ENCODE measurements at regions not wholly inside any gene's neighbourhood (a gene's known extent, or its start where the extent isn't known, plus 50 kb on each side); places are given as distances from the start of the nearest gene placed in this dataset.

DNA sequence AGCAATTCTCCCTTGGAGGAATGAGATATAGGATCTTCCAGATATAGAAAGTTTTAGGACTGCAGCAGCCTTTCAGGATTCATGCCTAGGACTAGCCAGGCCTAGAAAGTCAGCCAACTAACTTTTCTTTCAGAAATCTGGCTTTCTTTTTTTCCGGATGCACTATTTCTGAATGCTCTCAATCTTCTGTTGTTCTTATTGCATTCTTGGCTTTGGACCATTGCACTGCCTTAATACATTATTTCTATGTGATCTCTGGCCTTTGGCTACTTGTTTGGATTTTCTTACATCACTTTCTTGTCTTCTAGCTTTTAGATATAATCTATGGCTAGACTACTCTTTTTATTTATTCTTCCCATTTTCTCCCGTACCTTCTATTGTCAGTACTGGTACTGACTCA lies 813.1 kb upstream of the HTR2C start:
- TF ChIP-seq, protein P1, sequence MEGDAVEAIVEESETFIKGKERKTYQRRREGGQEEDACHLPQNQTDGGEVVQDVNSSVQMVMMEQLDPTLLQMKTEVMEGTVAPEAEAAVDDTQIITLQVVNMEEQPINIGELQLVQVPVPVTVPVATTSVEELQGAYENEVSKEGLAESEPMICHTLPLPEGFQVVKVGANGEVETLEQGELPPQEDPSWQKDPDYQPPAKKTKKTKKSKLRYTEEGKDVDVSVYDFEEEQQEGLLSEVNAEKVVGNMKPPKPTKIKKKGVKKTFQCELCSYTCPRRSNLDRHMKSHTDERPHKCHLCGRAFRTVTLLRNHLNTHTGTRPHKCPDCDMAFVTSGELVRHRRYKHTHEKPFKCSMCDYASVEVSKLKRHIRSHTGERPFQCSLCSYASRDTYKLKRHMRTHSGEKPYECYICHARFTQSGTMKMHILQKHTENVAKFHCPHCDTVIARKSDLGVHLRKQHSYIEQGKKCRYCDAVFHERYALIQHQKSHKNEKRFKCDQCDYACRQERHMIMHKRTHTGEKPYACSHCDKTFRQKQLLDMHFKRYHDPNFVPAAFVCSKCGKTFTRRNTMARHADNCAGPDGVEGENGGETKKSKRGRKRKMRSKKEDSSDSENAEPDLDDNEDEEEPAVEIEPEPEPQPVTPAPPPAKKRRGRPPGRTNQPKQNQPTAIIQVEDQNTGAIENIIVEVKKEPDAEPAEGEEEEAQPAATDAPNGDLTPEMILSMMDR (IDR thresholded peaks at IDR 0.05), result no peak

DNA sequence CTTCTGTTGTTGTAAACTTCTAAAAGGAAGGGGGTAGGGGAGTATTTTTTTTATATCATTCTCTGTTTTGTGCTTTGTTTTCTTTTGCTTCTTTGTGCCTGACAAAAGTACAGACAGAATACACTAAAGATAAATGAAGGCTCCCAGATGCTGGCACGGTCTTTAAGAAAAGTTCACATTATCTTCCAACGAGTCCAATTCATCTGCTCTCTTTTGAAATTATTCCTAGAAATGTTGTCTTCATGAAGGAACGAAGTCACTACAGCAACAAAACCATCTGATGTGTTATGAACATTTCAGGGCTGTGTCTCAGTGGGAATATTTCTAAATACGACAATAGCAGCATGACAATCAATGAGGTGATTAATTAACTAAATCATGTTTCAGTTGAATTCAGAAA lies 813.8 kb upstream of the HTR2C start:
- TF ChIP-seq, protein P1 (IDR thresholded peaks at IDR 0.05), result no peak

DNA sequence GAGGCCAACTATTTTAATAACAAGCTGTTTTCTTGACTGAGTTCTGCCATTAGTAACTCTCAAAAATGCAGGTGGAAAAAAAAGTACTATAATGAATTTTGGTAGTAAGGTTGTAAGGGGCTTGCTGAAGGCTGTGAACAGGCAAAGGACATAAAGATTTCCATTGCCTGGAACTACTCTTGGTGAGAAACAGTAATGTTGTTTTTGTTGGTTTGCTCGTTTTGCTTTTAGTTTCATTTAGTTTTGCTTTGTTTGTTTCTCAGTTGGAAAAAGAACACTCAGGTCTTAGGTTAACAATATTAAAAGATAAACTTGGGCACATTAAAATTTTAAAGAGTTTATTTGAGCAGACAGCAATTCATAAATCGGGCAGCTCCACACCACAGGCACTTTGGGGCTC lies 824.5 kb upstream of the HTR2C start:
- TF ChIP-seq, protein P1 (IDR thresholded peaks at IDR 0.05), result no peak

DNA sequence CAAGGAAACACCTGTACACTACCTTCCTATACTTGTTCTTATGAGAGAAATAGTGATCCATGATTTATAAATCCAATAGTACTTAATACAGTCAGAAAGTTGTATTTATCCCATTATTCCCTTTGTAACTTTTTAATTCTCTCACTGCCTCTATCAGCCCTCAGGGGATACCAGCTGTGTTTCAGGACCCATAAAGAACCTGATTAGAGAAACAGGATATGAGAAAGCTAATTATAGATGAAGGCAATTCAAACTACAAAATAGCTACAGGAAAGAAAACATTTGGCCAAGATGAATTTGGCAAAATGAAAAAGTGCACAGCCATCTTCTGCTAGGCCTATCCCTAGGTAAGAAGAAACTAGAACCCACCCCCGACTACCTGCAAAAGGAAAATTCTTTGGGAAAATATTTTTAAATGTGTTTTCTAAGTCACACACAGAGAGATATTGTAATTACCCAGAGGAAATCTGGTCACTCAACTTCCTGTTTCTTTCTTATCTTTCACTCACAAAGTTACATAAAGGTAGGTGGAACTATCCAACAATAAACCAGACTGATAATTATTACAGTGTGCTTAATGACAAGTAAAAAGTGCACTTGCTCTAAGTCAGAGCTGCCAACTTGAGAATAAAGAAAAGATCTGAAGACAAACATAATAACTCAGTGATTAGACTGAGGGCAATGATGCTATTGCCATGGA lies 836.5 kb upstream of the HTR2C start:
- TF ChIP-seq, protein P1 (IDR thresholded peaks at IDR 0.05), result no peak

DNA sequence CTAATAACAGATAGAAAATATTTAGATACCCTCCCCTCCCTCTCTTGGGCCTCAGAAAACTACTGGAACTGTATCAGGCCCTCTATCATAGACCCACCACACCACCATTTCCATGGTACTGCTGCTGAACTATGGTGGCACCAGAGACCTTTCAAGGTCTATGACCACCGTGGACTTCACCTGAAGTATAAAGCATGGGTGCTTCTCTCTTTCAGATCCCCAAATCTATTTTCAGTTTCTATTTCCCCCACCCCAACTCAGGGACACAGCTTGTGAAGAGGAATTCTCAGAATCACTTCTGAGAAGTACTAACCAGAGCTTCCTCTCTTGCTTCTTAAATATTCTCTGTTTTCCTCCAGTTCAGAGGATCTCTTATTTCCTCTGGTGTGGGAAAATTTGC lies 840.8 kb upstream of the HTR2C start:
- TF ChIP-seq, protein P1 (IDR thresholded peaks at IDR 0.05), result no peak

DNA sequence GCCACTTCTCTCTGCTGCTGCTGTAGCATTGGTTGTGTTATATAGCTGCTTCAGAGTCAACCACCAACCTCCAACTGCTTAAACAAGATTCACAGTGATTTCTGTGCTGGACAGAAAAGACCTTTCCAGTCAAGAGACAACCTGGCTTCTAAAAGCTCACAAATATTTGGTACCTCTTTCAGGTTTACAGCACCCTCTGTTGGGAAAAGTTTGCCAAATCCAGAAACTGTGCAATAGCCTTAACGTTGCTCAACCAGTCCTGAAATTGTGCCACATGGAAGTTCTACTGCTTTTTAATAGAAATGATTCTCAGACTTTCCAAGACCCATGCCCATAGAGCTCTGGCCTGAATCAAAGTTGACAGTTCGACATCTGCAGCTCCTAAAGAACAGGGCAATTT lies 842.1 kb upstream of the HTR2C start:
- TF ChIP-seq, protein P1 (IDR thresholded peaks at IDR 0.05), result peak; percentile 43; the same call in 1 of the 2 replicates

DNA sequence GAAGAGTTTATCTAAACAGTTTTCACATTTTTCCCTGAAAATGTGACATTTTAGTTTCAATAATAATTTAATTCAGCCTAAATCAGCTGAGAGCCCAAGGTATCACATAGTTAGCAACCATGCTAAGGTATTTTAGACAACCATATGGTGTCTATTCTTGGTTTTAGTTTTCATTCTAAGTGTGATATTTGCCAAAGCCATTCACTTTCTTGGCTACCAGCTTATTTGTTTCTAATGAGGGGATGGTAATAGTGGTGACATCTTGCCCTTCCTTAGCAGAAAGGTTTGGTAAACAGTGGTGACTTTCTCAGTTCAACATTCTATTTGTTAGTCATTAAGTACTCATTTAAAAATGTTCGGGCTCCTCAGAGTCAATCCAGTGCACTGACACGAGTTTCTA lies 854.9 kb upstream of the HTR2C start:
- TF ChIP-seq, protein P1 (IDR thresholded peaks at IDR 0.05), result no peak

DNA sequence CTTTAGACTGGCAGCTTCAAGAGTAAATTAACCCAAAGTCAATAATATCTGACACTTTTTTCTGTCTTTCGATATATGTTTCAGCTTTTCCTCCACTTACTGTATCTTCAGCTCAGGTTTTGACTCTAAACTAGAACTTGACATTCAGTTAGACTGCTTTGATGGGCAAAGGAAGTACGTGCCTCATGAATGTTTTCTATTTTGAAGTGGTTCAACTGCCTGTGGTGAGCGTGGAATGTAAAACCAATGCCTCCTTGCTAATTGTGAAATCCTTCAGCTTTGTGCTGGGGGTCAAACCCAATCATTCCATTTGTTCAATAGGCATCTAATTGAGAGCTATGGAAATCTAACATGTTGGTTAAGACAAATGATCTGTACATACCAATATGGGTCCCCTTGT lies 857.0 kb upstream of the HTR2C start:
- TF ChIP-seq, protein P1 (IDR thresholded peaks at IDR 0.05), result no peak
